Subcutaneous abdominal adipose tissue (tissue), 5 donors: ENCODE measurements at regions not wholly inside any gene's neighbourhood (a gene's known extent, or its start where the extent isn't known, plus 50 kb on each side); places are given as distances from the start of the nearest gene placed in this dataset.

Source experiments
- H3K27ac ChIP-seq: one replicate; pipeline ENCODE4 v1.7.0; 2013; ENCODE audit warnings: low read depth, mild to moderate bottlenecking, inconsistent platforms, low read length, moderate library complexity
- H3K27me3 ChIP-seq, 5 donors: one replicate each; pipeline ENCODE4 v1.7.0; 2013; ENCODE audit warnings: low read length in 5 of 5, inconsistent platforms in 1 of 5; ENCODE audit not compliant: control insufficient read depth in 5 of 5, insufficient read depth in 4 of 5
- H3K36me3 ChIP-seq, 5 donors: one replicate each; pipeline ENCODE4 v1.7.0; 2013; ENCODE audit warnings: low read length in 5 of 5; ENCODE audit not compliant: control insufficient read depth in 5 of 5, insufficient read depth in 5 of 5
- H3K4me1 ChIP-seq, 5 donors: one replicate each; pipeline ENCODE4 v1.7.0; 2013; ENCODE audit warnings: low read length in 5 of 5, mild to moderate bottlenecking in 3 of 5, moderate library complexity in 1 of 5; ENCODE audit not compliant: control insufficient read depth in 5 of 5, insufficient read depth in 5 of 5
- H3K4me3 ChIP-seq, 5 donors: one replicate each; pipeline ENCODE4 v1.7.0; 2013; ENCODE audit warnings: low read length in 5 of 5, low read depth in 1 of 5
- H3K9ac ChIP-seq, 5 donors: one replicate each; pipeline ENCODE4 v1.7.0; 2013; ENCODE audit warnings: low read length in 5 of 5, mild to moderate bottlenecking in 4 of 5, moderate library complexity in 3 of 5
- H3K9me3 ChIP-seq, 5 donors: one replicate each; pipeline ENCODE4 v1.7.0; 2013; ENCODE audit warnings: low read length in 5 of 5; ENCODE audit not compliant: control insufficient read depth in 5 of 5
- donor health status: healthy.
- donor health status: healthy.
- donor health status: healthy.
- donor health status: healthy.
- donor health status: healthy.

DNA sequence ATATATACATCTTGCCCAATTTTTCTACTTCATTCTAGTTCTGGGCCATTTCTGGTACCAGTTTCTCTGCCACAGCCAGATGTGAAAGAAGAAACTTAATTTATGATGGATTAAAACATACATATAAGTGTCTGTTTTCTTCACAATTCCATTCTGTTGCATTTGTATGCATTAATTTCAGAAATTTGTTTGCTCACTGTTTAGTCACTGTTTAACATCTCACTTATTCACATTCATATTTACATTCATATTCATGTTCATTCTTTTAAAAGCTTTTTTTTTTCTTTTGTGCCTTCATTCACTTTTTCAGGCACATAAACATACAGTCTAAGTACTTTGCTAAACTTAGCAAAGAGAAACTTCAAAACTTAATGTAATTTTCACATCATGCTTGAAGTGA, 684.0 kb upstream of the CDH9 start:
- H3K4me1 ChIP-seq: no peaks in the 10 kb centered on the region
- no peak overlapping the region for H3K27ac ChIP-seq
- H3K36me3 ChIP-seq: no peaks in the 10 kb centered on the region
- H3K9me3 ChIP-seq: no peaks in the 10 kb centered on the region
- H3K27me3 ChIP-seq: no peaks in the 10 kb centered on the region
- H3K9ac ChIP-seq: no peak overlapping the region
- no peak overlapping the region for H3K4me3 ChIP-seq

DNA sequence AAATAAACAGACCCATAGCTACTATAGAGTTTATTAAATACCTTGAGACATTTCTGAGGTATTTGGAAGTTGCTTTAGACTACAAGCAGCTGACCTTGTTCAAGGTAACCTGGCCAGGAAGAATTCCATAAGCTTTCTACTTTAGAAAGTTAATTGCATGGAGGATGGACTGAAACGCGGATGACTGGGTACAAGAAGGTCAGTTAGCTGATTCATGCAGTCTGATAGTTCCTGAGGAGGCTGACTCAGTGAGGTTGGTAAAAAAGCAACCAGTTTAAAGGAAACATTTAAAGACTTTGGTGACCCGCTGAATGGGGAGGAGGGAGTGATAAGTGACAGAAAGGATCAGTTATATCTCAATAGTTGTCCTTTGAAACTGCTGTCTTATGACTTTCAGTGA, 670.1 kb upstream of the CDH9 start:
- H3K4me1 ChIP-seq: no peaks in the 10 kb centered on the region
- H3K4me3 ChIP-seq: no peak overlapping the region
- peaks cover 0 to 6% (median 0%) of the 10 kb centered on the region in 5 donors for H3K9me3 ChIP-seq
- H3K36me3 ChIP-seq: no peaks in the 10 kb centered on the region
- H3K27ac ChIP-seq: no peak overlapping the region
- no peak overlapping the region for H3K9ac ChIP-seq
- H3K27me3 ChIP-seq: no peaks in the 10 kb centered on the region

DNA sequence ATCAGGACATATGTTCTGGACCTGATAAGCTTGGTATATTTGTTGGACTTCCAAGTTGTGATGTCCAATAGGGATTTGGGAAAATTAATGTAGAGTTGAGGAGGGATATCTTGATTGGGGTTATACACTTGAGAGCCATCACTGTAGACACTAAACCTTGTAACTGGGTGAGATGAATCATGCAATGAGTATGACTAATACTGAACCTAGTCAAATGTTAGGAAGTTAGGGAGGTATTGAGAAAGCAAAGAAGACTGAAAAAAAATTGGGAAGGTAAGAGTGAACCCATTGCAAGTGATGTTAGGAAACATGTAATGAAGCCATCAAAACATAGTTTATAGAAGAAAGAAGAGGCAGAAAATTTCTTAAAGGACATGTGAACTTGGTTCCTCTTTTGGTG, 668.4 kb upstream of the CDH9 start:
- H3K27me3 ChIP-seq: no peaks in the 10 kb centered on the region
- no peaks in the 10 kb centered on the region for H3K36me3 ChIP-seq
- H3K4me1 ChIP-seq: no peaks in the 10 kb centered on the region
- H3K9ac ChIP-seq: no peak overlapping the region
- H3K9me3 ChIP-seq: peaks cover 0 to 4% (median 0%) of the 10 kb centered on the region in 5 donors
- H3K27ac ChIP-seq: no peak overlapping the region
- H3K4me3 ChIP-seq: no peak overlapping the region

DNA sequence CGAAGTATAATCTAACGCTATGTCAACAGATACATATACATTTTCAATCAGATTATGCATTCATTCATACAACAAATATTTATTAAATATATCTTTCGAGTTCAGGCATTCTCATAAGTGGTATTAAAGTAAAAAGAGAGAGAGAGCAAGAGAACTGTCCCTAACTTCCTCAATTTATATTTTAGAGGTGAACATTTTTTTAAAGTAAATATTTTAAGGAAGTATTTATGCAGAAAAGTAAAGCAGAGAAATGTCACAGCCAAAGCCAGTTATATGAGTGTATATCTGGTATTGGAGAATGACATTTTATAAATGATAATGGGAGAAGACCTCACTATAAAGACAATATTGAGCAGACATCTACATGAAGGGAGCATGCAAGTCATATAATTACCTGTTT, 667.3 kb upstream of the CDH9 start:
- Histone ChIP-seq H3K27me3 (no peaks in the 10 kb centered on the region), H3K36me3 (no peaks in the 10 kb centered on the region), H3K4me1 (no peaks in the 10 kb centered on the region), H3K4me3 (no peak overlapping the region), H3K9ac (no peak overlapping the region), H3K27ac (no peak overlapping the region), H3K9me3 (peaks cover 0 to 4% (median 0%) of the 10 kb centered on the region in 5 donors)

DNA sequence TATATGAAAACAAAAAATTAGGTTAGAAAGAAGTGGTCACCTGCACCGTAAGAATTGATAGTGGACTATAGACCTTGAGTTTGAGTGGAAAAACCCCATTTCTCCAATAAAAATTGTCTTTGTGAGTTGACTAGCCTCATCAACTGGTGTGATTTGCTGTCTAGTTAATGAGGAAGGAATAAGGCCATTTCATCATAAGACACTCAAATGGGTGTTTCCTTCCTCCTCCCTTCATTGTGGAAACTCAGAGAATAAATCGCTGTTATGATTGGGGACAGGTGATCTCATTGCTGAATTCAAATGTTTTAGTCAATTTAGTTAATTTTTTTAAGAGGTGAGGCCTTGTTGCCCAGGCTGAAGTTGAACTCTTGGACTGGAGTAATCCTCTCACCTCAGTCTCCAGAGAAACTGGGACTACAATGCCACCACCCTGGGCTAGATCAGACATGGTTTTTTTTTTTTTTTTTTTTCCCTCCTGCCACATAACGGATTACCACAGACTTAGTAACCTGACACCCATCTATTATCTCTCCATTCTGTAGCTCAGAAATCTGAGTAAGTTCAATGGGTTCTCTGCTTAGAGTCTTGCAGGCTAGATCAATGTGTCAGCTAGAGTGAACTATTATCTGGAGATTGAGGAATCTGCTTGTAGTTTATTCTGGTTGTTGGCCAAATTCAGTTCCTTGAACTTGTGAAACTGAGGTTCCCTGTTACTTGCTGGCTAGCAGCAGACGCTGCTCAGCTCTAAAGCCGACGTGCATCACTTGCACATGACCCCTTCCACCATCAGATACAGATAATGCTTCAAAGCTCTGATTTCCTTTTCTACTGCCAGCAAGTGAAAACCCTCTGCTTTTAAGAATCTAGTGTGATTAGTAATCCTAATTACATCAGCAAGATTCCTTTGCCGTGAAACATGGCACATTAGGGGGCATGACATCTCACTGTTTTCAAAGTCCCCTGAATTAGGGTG, 663.8 kb upstream of the CDH9 start:
- H3K9me3 ChIP-seq: peaks cover 0 to 4% (median 0%) of the 10 kb centered on the region in 5 donors
- H3K27ac ChIP-seq: no peak overlapping the region

DNA sequence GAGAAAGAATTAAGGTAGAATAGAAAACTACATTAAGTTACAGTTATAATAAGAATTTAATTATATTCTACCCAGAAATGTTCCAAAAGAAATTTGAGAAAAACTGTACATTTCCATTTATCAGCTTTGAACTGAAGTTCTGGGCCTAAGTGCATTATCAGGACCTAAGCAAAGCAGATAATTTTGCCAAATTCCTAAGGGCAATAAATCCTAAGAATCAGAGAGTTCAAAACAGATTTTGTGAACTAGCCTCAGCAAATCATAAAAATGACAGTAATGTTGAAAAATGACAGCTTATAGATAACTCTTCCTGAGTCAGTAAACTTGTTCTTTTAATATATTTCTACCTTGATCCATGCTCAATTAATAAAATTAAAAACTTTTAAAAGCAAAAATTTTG, 662.1 kb upstream of the CDH9 start:
- no peaks in the 10 kb centered on the region for H3K36me3 ChIP-seq
- no peaks in the 10 kb centered on the region for H3K27me3 ChIP-seq
- peaks cover 0 to 4% (median 0%) of the 10 kb centered on the region in 5 donors for H3K9me3 ChIP-seq
- H3K27ac ChIP-seq: no peak overlapping the region
- H3K9ac ChIP-seq: no peak overlapping the region
- no peaks in the 10 kb centered on the region for H3K4me1 ChIP-seq
- H3K4me3 ChIP-seq: no peak overlapping the region

More for the DNA sequence above, 663.8 kb upstream of the CDH9 start:
- no peaks in the 10 kb centered on the region for H3K4me1 ChIP-seq
- H3K27me3 ChIP-seq: no peaks in the 10 kb centered on the region
- no peak overlapping the region for H3K4me3 ChIP-seq
- H3K36me3 ChIP-seq: no peaks in the 10 kb centered on the region
- H3K9ac ChIP-seq: no peak overlapping the region

DNA sequence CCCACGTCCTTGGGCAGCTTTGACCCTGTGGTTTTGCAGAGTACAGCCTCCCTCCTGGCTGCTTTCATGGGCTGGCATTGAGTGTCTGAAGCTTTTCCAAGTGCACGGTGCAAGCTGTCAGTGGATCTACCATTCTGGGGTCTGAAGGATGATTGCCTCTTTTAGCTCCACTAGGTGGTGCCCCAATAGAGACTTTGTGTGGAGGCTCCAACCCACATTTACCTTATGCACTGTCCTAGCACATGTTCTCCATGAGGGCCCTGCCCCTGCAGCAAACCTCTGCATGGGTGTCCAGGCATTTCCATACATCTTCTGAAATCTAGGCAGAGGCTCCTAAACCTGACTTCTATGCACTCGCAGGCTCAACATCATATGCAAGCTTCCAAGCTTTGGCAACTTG, 644.2 kb upstream of the CDH9 start:
- Histone ChIP-seq H3K9me3 (peaks cover 0 to 7% (median 4%) of the 10 kb centered on the region in 5 donors), H3K9ac (no peak overlapping the region), H3K27me3 (no peaks in the 10 kb centered on the region), H3K36me3 (no peaks in the 10 kb centered on the region), H3K27ac (no peak overlapping the region), H3K4me1 (no peaks in the 10 kb centered on the region), H3K4me3 (no peak overlapping the region)

DNA sequence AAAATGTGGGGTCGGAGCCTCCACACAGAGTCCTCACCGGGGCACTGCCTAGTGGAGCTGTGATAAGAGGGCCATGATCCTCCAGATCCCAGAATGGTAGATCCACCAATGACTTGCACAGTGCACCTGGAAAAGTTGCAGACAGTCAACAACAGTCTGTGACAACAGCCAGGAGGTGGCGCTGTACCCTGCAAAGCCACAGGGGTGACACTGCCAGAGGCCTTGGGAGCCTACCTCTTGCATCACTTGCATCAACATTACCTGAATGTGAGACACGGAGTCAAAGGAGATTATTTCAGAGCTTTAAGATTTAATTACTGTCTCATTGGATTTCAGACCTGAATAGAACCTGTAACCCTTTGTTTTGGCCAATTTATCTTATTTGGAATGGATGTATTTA, 614.1 kb upstream of the CDH9 start:
- Histone ChIP-seq H3K27me3 (no peaks in the 10 kb centered on the region), H3K9me3 (peaks cover 0 to 7% (median 0%) of the 10 kb centered on the region in 5 donors), H3K27ac (no peak overlapping the region), H3K4me3 (no peak overlapping the region), H3K9ac (no peak overlapping the region), H3K36me3 (no peaks in the 10 kb centered on the region), H3K4me1 (no peaks in the 10 kb centered on the region)

DNA sequence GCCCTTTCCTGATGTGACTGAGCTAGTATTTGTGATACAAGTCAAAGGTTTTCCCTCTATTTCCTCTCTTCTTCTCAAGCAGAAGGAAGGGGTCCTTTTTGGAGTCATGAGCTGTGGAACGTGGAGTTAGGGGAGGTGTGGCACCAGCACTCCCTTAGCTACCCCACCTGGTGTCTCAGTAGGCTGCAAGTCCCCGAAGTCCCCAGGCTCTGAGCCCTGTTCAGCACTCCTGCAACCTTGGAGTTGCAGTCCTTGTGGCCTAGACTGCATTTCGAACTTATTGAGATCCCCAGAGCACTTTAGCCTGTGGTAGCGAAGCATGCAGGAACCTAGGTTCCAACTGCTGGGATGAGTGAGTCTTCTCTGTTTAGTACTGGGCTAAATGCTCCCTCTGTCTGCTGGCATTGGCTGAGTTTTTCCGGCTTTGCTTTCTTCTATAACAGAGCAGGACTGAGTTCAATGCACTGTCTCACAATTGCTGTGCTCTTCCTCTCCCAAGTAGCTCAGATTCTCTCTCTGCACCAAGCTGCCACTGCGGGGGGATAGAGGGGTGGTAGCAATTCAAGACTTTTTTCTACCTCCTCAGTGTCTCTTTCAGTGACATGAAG, 600.7 kb upstream of the CDH9 start:
- peaks cover 0 to 13% (median 2%) of the 10 kb centered on the region in 5 donors for H3K9me3 ChIP-seq
- no peaks in the 10 kb centered on the region for H3K36me3 ChIP-seq
- no peak overlapping the region for H3K27ac ChIP-seq
- no peak overlapping the region for H3K4me3 ChIP-seq
- H3K9ac ChIP-seq: no peak overlapping the region
- H3K4me1 ChIP-seq: no peaks in the 10 kb centered on the region
- H3K27me3 ChIP-seq: no peaks in the 10 kb centered on the region

DNA sequence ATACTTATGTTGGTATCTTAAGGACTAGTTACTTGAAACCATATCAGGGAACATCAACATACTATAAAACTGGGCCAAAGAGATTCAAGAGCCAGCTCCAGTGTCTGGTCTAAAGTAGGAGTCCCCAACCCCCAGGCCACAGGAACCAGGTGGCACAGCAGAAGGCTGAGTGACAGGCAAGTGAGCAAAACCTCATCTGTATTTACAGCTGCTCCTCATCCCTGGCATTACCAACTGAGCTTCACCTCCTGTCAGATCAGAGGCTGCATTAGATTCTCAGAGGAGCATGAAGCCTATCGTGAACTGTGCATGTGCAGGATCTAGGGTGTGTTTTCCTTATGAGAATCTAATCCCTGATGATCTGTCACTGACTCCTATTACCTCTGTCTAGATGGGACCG, 581.6 kb upstream of the CDH9 start:
- Histone ChIP-seq H3K9ac (no peak overlapping the region), H3K36me3 (no peaks in the 10 kb centered on the region), H3K4me1 (no peaks in the 10 kb centered on the region), H3K27me3 (no peaks in the 10 kb centered on the region), H3K4me3 (no peak overlapping the region), H3K27ac (no peak overlapping the region), H3K9me3 (peaks cover 0 to 10% (median 0%) of the 10 kb centered on the region in 5 donors)
